ENCODE measurements at regions not wholly inside any gene's neighbourhood (a gene's known extent, or its start where the extent isn't known, plus 50 kb on each side); places are given as distances from the start of the nearest gene placed in this dataset.

DNA sequence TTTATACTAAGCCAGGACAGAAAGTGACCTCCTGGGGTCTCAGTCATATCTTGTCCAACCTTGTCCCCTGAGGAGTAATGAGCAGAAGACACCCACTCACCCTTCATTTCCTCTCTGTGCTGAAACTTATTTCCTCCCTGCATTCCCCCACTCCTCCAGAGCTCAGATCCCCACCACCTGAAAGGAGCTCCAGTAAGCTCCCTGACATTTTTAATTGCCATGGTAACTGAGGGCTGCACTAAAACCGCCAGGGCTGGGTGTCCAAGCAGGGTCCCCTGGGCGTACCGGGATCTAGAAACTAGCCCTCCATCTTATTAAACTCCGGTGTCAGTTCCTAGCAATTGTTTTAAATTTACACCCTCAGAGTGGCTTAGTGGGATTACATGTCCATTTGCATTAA lies 393.3 kb upstream of the HNRNPA3 start:
- Histone ChIP-seq H3K4me1 (ENCODE audit: insufficient read depth, low read length) (peaks cover 38% of the 10 kb centered on the region), H3K36me3 (ENCODE audit: insufficient read depth, low read length) (no peaks in the 10 kb centered on the region), H3K9me3 (ENCODE audit: insufficient read depth, low read depth, low read length) (no peaks in the 10 kb centered on the region), H3K27ac (ENCODE audit: low read depth, low read length) (no peak overlapping the region), H3K27me3 (ENCODE audit: insufficient read depth, low read length) (no peaks in the 10 kb centered on the region), H3K4me3 (ENCODE audit: low read length) (no peak overlapping the region), H3K9ac (ENCODE audit: low read depth, low read length) (no peak overlapping the region)
- 93% methylated on average over 4 of the region's 4 CpGs for WGBS

DNA sequence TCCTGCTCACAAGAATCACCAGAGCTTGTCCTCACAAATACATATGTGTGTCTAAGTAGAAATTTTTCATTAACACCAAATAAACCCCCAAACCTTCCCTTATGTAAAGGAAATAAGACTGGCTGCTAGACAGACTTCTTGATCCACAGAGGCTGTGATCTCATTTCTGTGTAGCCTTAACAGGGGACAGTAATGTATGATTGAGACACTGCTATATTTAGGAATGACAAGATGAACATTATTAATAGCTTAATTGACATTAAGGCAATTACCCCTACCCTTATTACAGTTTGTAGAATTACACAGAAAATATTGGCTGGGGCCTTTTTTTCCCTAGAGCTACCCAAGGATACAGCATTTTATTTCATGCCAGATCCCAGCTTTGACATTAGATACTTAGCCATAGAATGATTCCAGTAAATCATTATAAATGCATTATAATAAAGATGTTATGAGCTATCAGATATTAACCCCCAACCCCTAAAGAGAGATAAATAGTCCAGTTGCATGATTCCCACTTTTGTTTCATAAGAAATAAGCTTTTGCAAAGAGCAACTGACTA lies 392.1 kb upstream of the HNRNPA3 start:
- Histone ChIP-seq H3K4me3 (ENCODE audit: low read length) (no peak overlapping the region), H3K4me1 (ENCODE audit: insufficient read depth, low read length) (peaks cover 34% of the 10 kb centered on the region), H3K9ac (ENCODE audit: low read depth, low read length) (no peak overlapping the region), H3K9me3 (ENCODE audit: insufficient read depth, low read depth, low read length) (no peaks in the 10 kb centered on the region), H3K36me3 (ENCODE audit: insufficient read depth, low read length) (no peaks in the 10 kb centered on the region), H3K27ac (ENCODE audit: low read depth, low read length) (no peak overlapping the region), H3K27me3 (ENCODE audit: insufficient read depth, low read length) (no peaks in the 10 kb centered on the region)

DNA sequence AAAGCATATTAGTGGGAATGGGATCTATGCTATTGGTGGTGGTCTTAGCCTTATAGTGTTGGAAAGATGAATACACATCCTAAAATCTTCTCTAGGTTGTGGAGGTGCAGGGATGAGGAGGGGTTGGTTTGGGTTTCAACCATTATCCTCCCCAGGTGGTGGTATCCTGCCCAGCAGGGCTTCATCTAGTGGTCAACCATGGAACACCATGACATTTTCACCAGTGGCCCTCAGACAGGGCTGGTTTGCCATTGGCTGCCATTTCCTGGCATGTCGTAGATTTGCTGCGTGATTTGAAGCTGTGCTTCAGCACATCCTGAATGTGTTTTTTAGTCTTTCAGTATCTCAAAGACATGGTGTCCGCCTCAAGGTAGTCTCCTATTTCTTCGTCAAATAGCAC lies 391.2 kb upstream of the HNRNPA3 start:
- Histone ChIP-seq H3K27ac (ENCODE audit: low read depth, low read length) (no peak overlapping the region), H3K36me3 (ENCODE audit: insufficient read depth, low read length) (no peaks in the 10 kb centered on the region), H3K27me3 (ENCODE audit: insufficient read depth, low read length) (no peaks in the 10 kb centered on the region), H3K9me3 (ENCODE audit: insufficient read depth, low read depth, low read length) (no peaks in the 10 kb centered on the region), H3K4me1 (ENCODE audit: insufficient read depth, low read length) (peaks cover 34% of the 10 kb centered on the region), H3K4me3 (ENCODE audit: low read length) (no peak overlapping the region), H3K9ac (ENCODE audit: low read depth, low read length) (no peak overlapping the region)
- WGBS, result 83% methylated on average over 4 of the region's 4 CpGs

DNA sequence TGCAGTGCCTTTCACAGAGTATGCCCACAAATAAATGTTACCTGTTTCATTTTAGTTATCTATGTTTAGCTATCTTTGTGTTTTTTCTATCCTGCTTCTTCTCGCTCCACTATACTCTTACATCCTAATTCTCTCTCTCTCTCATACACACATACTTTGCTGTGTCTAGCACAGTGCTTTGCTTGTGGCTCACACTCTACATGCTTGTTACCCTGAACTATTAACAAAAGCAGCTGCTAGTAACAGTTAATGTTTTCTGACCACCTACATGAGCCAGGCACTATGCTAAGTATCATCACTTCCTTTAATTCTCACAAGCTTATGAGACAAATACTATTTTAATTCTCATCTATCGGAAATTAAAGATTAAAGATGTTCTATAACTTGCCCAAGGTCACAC lies 390.5 kb upstream of the HNRNPA3 start:
- no peak overlapping the region for H3K4me3 ChIP-seq (ENCODE audit: low read length)
- no peak overlapping the region for H3K27ac ChIP-seq (ENCODE audit: low read depth, low read length)
- no peaks in the 10 kb centered on the region for H3K27me3 ChIP-seq (ENCODE audit: insufficient read depth, low read length)
- no peaks in the 10 kb centered on the region for H3K9me3 ChIP-seq (ENCODE audit: insufficient read depth, low read depth, low read length)
- no peak overlapping the region for H3K9ac ChIP-seq (ENCODE audit: low read depth, low read length)
- no peaks in the 10 kb centered on the region for H3K36me3 ChIP-seq (ENCODE audit: insufficient read depth, low read length)
- WGBS, result 73% methylated on average over 2 of the region's 2 CpGs
- peaks cover 29% of the 10 kb centered on the region for H3K4me1 ChIP-seq (ENCODE audit: insufficient read depth, low read length)

DNA sequence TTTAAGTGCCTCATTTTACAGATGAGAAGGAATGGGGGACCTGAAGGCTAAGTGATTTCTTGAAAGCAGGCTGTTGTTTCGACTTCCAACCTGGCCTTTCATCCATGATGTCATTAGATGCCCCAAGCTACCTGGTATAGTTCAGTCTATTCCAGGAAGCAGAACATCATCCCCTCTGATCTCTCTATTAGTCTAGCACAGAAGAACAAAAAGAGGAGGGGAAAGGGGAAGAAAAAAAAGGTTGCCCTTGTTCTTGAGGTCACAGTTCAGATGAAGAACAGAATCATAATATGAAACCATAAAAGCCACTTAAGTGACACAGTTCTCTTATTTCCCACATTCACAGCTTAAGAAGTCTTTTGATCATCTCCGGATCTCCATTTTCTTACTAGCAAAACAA lies 386.2 kb upstream of the HNRNPA3 start:
- Histone ChIP-seq H3K4me1 (ENCODE audit: insufficient read depth, low read length) (no peaks in the 10 kb centered on the region), H3K9ac (ENCODE audit: low read depth, low read length) (no peak overlapping the region), H3K9me3 (ENCODE audit: insufficient read depth, low read depth, low read length) (no peaks in the 10 kb centered on the region), H3K27ac (ENCODE audit: low read depth, low read length) (no peak overlapping the region), H3K27me3 (ENCODE audit: insufficient read depth, low read length) (no peaks in the 10 kb centered on the region), H3K36me3 (ENCODE audit: insufficient read depth, low read length) (no peaks in the 10 kb centered on the region), H3K4me3 (ENCODE audit: low read length) (no peak overlapping the region)
- WGBS, result 95% methylated on average over 2 of the region's 2 CpGs

DNA sequence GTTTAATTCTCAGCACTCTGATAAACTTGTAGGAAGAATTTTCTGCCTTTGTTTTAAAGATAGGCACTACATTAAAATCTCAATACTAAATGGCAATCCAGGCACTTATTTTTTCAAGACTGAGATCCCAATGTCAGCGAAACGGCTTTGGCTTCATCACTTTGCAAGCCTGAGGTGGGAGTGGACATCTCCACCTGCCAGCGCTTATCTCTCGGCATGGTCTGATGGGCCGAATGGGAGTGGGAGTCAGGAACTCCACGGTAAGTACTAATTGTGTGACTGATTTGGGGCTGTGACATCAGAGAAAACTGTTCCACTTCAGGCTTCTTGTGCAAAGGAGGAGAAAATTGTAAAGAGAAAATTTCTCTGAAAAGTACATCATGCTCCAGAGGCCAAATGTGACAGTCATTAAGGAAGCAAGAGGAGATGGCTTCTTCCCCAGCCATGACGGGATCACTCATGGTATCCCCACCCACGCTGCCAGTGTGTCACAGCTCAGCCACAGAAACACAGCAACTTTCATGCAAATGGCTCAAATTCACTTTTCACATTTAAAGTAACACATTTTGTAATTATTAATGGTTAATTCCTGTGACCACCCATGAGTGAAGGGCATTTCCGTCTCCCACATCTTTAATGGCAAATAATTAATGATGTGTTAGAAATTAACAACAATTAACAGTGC lies 385.5 kb upstream of the HNRNPA3 start:
- WGBS, result 95% methylated on average over 8 of the region's 9 CpGs
- no peak overlapping the region for H3K9ac ChIP-seq (ENCODE audit: low read depth, low read length)
- no peak overlapping the region for H3K27ac ChIP-seq (ENCODE audit: low read depth, low read length)
- H3K4me3 ChIP-seq (ENCODE audit: low read length), result no peak overlapping the region
- no peaks in the 10 kb centered on the region for H3K36me3 ChIP-seq (ENCODE audit: insufficient read depth, low read length)
- H3K9me3 ChIP-seq (ENCODE audit: insufficient read depth, low read depth, low read length), result no peaks in the 10 kb centered on the region
- H3K27me3 ChIP-seq (ENCODE audit: insufficient read depth, low read length), result no peaks in the 10 kb centered on the region
- H3K4me1 ChIP-seq (ENCODE audit: insufficient read depth, low read length), result no peaks in the 10 kb centered on the region

DNA sequence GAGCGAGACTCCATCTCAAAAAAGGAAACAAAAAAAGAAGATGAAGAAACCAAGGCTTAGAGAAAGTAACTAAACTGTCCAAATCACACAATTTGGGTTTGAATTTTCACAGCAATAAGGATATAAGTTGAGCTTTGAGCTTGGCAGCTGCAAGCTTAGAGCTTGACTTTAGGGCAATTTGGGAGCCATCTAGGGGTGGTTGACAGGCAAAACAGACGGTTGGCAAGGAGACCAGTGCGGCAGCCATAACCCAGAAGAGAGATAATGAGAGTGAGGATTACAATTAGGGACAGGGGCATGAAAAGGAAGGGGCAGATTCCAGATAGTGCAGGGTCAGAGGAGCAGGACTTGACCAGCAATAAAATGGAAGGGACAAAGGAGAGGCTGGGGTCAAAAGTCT lies 382.2 kb upstream of the HNRNPA3 start:
- Histone ChIP-seq H3K9ac (ENCODE audit: low read depth, low read length) (no peak overlapping the region), H3K4me3 (ENCODE audit: low read length) (no peak overlapping the region), H3K4me1 (ENCODE audit: insufficient read depth, low read length) (no peaks in the 10 kb centered on the region), H3K27ac (ENCODE audit: low read depth, low read length) (no peak overlapping the region), H3K9me3 (ENCODE audit: insufficient read depth, low read depth, low read length) (no peaks in the 10 kb centered on the region), H3K36me3 (ENCODE audit: insufficient read depth, low read length) (no peaks in the 10 kb centered on the region), H3K27me3 (ENCODE audit: insufficient read depth, low read length) (no peaks in the 10 kb centered on the region)
- WGBS, result 65% methylated on average over 3 of the region's 3 CpGs

DNA sequence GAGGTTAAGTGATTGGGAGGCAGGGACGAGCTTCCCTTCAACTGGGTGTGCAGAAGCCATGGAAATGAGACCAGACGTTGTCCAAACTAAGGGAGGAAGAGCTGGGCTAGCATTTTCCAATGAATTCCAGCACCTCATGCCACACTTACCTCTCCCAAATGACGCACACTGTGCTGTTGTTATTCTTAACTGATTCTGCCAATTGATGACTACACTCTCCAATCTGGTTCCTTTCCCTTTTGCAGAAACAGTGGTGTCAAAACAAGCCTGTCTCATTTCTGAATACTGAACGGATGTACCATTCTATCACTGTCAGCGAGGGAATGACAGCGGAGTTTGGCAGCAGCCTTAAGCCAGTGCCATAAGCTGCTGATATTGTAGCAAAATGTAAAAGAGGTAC lies 380.5 kb upstream of the HNRNPA3 start:
- no peak overlapping the region for H3K27ac ChIP-seq (ENCODE audit: low read depth, low read length)
- H3K9ac ChIP-seq (ENCODE audit: low read depth, low read length), result no peak overlapping the region
- no peaks in the 10 kb centered on the region for H3K27me3 ChIP-seq (ENCODE audit: insufficient read depth, low read length)
- no peak overlapping the region for H3K4me3 ChIP-seq (ENCODE audit: low read length)
- H3K36me3 ChIP-seq (ENCODE audit: insufficient read depth, low read length), result no peaks in the 10 kb centered on the region
- H3K9me3 ChIP-seq (ENCODE audit: insufficient read depth, low read depth, low read length), result no peaks in the 10 kb centered on the region
- H3K4me1 ChIP-seq (ENCODE audit: insufficient read depth, low read length), result no peaks in the 10 kb centered on the region
- 90% methylated on average over 6 of the region's 6 CpGs for WGBS

DNA sequence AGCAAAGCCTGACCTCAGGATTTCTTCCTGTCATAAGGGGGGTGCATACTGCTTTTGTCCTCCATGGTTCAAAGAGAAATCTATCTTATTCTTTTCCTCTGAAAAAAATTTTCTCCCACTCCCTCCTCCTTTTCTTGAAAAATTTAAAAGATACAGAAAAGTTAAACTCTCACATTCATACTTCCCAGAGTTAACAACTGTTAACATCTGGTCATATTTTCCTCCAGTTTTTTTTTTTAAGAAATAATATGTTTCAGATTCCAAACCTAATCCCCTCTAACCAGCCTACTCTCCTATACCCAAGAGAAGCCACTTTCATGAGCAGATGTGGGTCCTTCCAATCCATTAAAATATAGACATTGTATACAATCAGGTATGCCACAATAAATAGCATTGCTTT lies 378.9 kb upstream of the HNRNPA3 start:
- no peak overlapping the region for H3K4me3 ChIP-seq (ENCODE audit: low read length)
- H3K9ac ChIP-seq (ENCODE audit: low read depth, low read length), result no peak overlapping the region
- H3K27me3 ChIP-seq (ENCODE audit: insufficient read depth, low read length), result no peaks in the 10 kb centered on the region
- no peaks in the 10 kb centered on the region for H3K9me3 ChIP-seq (ENCODE audit: insufficient read depth, low read depth, low read length)
- H3K4me1 ChIP-seq (ENCODE audit: insufficient read depth, low read length), result no peaks in the 10 kb centered on the region
- H3K27ac ChIP-seq (ENCODE audit: low read depth, low read length), result no peak overlapping the region
- no peaks in the 10 kb centered on the region for H3K36me3 ChIP-seq (ENCODE audit: insufficient read depth, low read length)

DNA sequence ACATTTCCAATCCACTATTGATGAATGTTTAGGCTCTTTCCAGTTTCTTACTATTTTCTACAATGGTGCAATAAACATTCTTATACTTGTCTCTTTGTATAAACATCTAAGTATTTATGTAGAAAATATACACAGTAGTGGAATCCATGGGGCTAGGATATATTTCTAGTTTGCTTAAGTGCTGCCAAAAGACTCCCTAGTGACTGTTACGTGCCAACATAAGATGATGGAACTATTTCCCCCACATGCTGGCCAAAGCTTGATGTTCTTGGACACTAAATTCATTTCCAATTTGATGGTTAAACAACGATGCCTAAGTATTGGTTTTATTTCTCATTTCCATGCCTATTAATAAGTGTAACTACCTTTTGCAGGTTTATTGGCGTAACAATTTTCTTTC lies 378.4 kb upstream of the HNRNPA3 start:
- Histone ChIP-seq H3K4me1 (ENCODE audit: insufficient read depth, low read length) (no peaks in the 10 kb centered on the region), H3K27ac (ENCODE audit: low read depth, low read length) (no peak overlapping the region), H3K4me3 (ENCODE audit: low read length) (no peak overlapping the region), H3K9me3 (ENCODE audit: insufficient read depth, low read depth, low read length) (no peaks in the 10 kb centered on the region), H3K27me3 (ENCODE audit: insufficient read depth, low read length) (no peaks in the 10 kb centered on the region), H3K9ac (ENCODE audit: low read depth, low read length) (no peak overlapping the region), H3K36me3 (ENCODE audit: insufficient read depth, low read length) (no peaks in the 10 kb centered on the region)
- WGBS, result 100% methylated on average over 2 of the region's 3 CpGs

DNA sequence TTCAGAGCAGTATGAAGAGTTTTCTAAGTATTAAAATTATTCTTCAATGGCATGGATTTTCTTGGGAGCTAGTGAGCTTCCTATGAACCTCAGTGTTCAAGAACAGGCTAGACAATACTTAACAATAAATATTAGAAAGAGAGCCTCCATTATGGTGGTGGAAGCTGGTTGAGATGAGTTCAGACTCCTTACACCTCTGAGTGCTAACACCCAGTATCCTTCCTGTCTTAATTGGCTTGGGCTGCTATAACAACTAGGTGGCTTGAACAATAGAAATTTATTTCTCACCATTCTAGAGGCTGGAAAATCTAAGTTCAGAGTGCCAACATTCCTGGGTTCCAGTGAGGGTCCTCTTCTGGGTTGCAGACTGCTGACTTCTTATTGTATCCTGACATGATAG lies 369.4 kb upstream of the HNRNPA3 start:
- Histone ChIP-seq H3K9ac (ENCODE audit: low read depth, low read length) (no peak overlapping the region), H3K36me3 (ENCODE audit: insufficient read depth, low read length) (no peaks in the 10 kb centered on the region), H3K27ac (ENCODE audit: low read depth, low read length) (no peak overlapping the region)

DNA sequence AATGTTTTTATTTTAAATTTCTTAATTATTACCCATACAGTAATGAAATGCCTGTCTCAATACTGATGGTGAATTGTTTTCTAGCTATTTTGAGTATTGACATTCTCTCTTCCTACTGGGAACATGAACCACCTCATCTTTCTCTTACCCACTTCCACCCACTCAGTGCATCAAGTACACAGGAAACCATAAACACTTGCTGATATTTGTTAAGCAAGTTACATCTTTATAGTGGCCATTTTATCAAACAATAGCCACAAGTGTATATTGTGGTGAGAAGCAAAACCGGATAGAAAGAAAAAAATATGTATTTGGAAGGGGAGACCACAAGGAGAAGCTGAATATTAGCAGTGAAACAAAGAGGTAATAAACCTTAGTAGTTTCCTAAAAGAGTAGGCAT lies 368.1 kb upstream of the HNRNPA3 start:
- Histone ChIP-seq H3K27ac (ENCODE audit: low read depth, low read length) (no peak overlapping the region), H3K36me3 (ENCODE audit: insufficient read depth, low read length) (no peaks in the 10 kb centered on the region), H3K9me3 (ENCODE audit: insufficient read depth, low read depth, low read length) (no peaks in the 10 kb centered on the region), H3K4me3 (ENCODE audit: low read length) (no peak overlapping the region), H3K27me3 (ENCODE audit: insufficient read depth, low read length) (no peaks in the 10 kb centered on the region), H3K4me1 (ENCODE audit: insufficient read depth, low read length) (peaks cover 5% of the 10 kb centered on the region; the same call in 1 of the 2 replicates), H3K9ac (ENCODE audit: low read depth, low read length) (no peak overlapping the region)
- 100% methylated on average over 1 of the region's 1 CpG for WGBS

More for the DNA sequence above, 369.4 kb upstream of the HNRNPA3 start:
- no peaks in the 10 kb centered on the region for H3K9me3 ChIP-seq (ENCODE audit: insufficient read depth, low read depth, low read length)
- peaks cover 5% of the 10 kb centered on the region; the same call in 1 of the 2 replicates for H3K4me1 ChIP-seq (ENCODE audit: insufficient read depth, low read length)
- no peaks in the 10 kb centered on the region for H3K27me3 ChIP-seq (ENCODE audit: insufficient read depth, low read length)
- H3K4me3 ChIP-seq (ENCODE audit: low read length), result no peak overlapping the region

All from HUES64 (cell line).